Liver (tissue), 8 donors: ENCODE measurements at regions not wholly inside any gene's neighbourhood (a gene's known extent, or its start where the extent isn't known, plus 50 kb on each side); places are given as distances from the start of the nearest gene placed in this dataset.

Source experiments
- DNase-seq: peaks from one replicate; pipeline ENCODE4 v3.0.0-alpha.2; 2017; ENCODE audit warnings: low spot score
- H3K27ac ChIP-seq, 2 donors: one replicate each; pipeline ENCODE4 v1.7.0; 2013; ENCODE audit warnings: inconsistent platforms in 2 of 2, low read length in 2 of 2, control low read depth in 1 of 2, low read depth in 1 of 2, mild to moderate bottlenecking in 1 of 2
- H3K27me3 ChIP-seq, 4 donors: one replicate each; pipeline versions ENCODE4 v1.6.1 to v1.7.0; 2013; ENCODE audit warnings: low read length in 3 of 4, inconsistent platforms in 1 of 4, mild to moderate bottlenecking in 1 of 4, moderate library complexity in 1 of 4; ENCODE audit not compliant: control insufficient read depth in 4 of 4, insufficient read depth in 4 of 4
- H3K36me3 ChIP-seq, 4 donors: one replicate each; pipeline versions ENCODE4 v1.6.1 to v1.7.0; 2013; ENCODE audit warnings: low read length in 3 of 4, mild to moderate bottlenecking in 3 of 4, low read depth in 1 of 4, moderate library complexity in 1 of 4; ENCODE audit not compliant: control insufficient read depth in 4 of 4, insufficient read depth in 3 of 4
- H3K4me1 ChIP-seq, 4 donors: one replicate each; pipeline versions ENCODE4 v1.6.1 to v1.7.0; 2013; ENCODE audit warnings: low read length in 3 of 4, mild to moderate bottlenecking in 3 of 4, moderate library complexity in 1 of 4; ENCODE audit not compliant: control insufficient read depth in 4 of 4, insufficient read depth in 4 of 4
- H3K4me3 ChIP-seq, 3 donors: one replicate each; pipeline versions ENCODE4 v1.6.1 to v1.7.0; 2013; ENCODE audit warnings: low read length in 3 of 3, control low read depth in 1 of 3, low read depth in 1 of 3, mild to moderate bottlenecking in 1 of 3
- H3K9ac ChIP-seq, 2 donors: one replicate each; pipeline ENCODE4 v1.7.0; 2013; ENCODE audit warnings: low read length in 2 of 2, mild to moderate bottlenecking in 2 of 2, moderate library complexity in 2 of 2, control low read depth in 1 of 2, low read depth in 1 of 2
- H3K9me3 ChIP-seq, 4 donors: one replicate each; pipeline versions ENCODE4 v1.6.1 to v1.7.0; 2013; ENCODE audit warnings: low read length in 3 of 4; ENCODE audit not compliant: control insufficient read depth in 4 of 4
- ATF3 ChIP-seq: IDR thresholded peaks from 2 replicates; pipeline ENCODE4 v1.6.1; 2016; ENCODE audit warnings: antibody characterized with exemption
- CTCF ChIP-seq: fragments of 150-350 bp; IDR thresholded peaks from 2 replicates; pipeline ENCODE4 v1.5.1; 2017; ENCODE audit warnings: improper control_type of control experiment, low read depth, low read length; ENCODE audit not compliant: missing input control
- EGR1 ChIP-seq, 2 donors: IDR thresholded peaks; 2 replicates each; pipeline ENCODE4 v1.6.1; 2016 to 2018; ENCODE audit warnings: antibody characterized with exemption in 2 of 2, low read depth in 2 of 2
- FOXA1 ChIP-seq: IDR thresholded peaks from 2 replicates; pipeline ENCODE4 v1.6.1; 2016; ENCODE audit warnings: antibody characterized with exemption
- FOXA2 ChIP-seq: IDR thresholded peaks from 2 replicates; pipeline ENCODE4 v1.6.1; 2016; ENCODE audit warnings: antibody characterized with exemption
- GABPA ChIP-seq, 2 donors: IDR thresholded peaks in 1 of 2; conservative IDR thresholded peaks in 1 of 2; 2 replicates each; pipeline ENCODE4 v1.6.1; 2016; ENCODE audit warnings: antibody characterized with exemption in 2 of 2, mild to moderate bottlenecking in 1 of 2, moderate library complexity in 1 of 2
- HNF4A ChIP-seq, 2 donors: conservative IDR thresholded peaks; 2 replicates each; pipeline ENCODE4 v1.6.1; 2016; ENCODE audit warnings: antibody characterized with exemption in 2 of 2, mild to moderate bottlenecking in 2 of 2
- HNF4G ChIP-seq: IDR thresholded peaks from 2 replicates; pipeline ENCODE4 v1.6.1; 2016; ENCODE audit warnings: antibody characterized with exemption
- JUND ChIP-seq, 2 donors: IDR thresholded peaks; 2 replicates each; pipeline ENCODE4 v1.6.1; 2016; ENCODE audit warnings: antibody characterized with exemption in 2 of 2
- NR2F2 ChIP-seq: IDR thresholded peaks from 2 replicates; pipeline ENCODE4 v1.6.1; 2016; ENCODE audit warnings: antibody characterized with exemption
- RAD21 ChIP-seq, 2 donors: IDR thresholded peaks; 2 replicates each; pipeline ENCODE4 v1.6.1; 2016; ENCODE audit warnings: antibody characterized with exemption in 2 of 2, mild to moderate bottlenecking in 2 of 2
- RXRA ChIP-seq, 2 donors: IDR thresholded peaks; 2 replicates each; pipeline ENCODE4 v1.6.1; 2017 to 2018; ENCODE audit warnings: antibody characterized with exemption in 2 of 2, mild to moderate bottlenecking in 1 of 2
- SP1 ChIP-seq: IDR thresholded peaks from 2 replicates; pipeline ENCODE4 v1.6.1; 2018; ENCODE audit warnings: antibody characterized with exemption, mild to moderate bottlenecking
- TAF1 ChIP-seq: conservative IDR thresholded peaks from 2 replicates; pipeline ENCODE4 v1.6.1; 2016; ENCODE audit warnings: antibody characterized with exemption, mild to moderate bottlenecking
- YY1 ChIP-seq: IDR thresholded peaks from 2 replicates; pipeline ENCODE4 v1.6.1; 2016; ENCODE audit warnings: antibody characterized with exemption, mild to moderate bottlenecking
- WGBS: extraction: QIAGEN DNeasy Blood & Tissue Kit; methylation state at CpG from one replicate; pipeline ENCODE4 v1.1.7; 2013; 5-methylcytosine and 5-hydroxymethylcytosine counted together
- TF ChIP-seq, protein P1 (sequence below): IDR thresholded peaks from 2 replicates; pipeline ENCODE4 v1.6.1; 2016; ENCODE audit warnings: antibody characterized with exemption
- TF ChIP-seq, protein P2 (sequence below): IDR thresholded peaks from 2 replicates; pipeline ENCODE4 v1.6.1; 2016; ENCODE audit warnings: antibody characterized with exemption
- donor health status: healthy.
- donor health status: healthy.
- donor health status: healthy.
- donor health status: healthy.
- donor health status: healthy.

- TF ChIP-seq, protein P1, sequence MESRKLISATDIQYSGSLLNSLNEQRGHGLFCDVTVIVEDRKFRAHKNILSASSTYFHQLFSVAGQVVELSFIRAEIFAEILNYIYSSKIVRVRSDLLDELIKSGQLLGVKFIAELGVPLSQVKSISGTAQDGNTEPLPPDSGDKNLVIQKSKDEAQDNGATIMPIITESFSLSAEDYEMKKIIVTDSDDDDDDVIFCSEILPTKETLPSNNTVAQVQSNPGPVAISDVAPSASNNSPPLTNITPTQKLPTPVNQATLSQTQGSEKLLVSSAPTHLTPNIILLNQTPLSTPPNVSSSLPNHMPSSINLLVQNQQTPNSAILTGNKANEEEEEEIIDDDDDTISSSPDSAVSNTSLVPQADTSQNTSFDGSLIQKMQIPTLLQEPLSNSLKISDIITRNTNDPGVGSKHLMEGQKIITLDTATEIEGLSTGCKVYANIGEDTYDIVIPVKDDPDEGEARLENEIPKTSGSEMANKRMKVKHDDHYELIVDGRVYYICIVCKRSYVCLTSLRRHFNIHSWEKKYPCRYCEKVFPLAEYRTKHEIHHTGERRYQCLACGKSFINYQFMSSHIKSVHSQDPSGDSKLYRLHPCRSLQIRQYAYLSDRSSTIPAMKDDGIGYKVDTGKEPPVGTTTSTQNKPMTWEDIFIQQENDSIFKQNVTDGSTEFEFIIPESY, result no peak
- TF ChIP-seq CTCF (no peak), JUND (IDR thresholded peaks at IDR 0.05) (no peak)
These were observed 115.3 kb downstream of the SOX1 start (continued) for GRCh38 chr13:112182251-112182650.

DNA sequence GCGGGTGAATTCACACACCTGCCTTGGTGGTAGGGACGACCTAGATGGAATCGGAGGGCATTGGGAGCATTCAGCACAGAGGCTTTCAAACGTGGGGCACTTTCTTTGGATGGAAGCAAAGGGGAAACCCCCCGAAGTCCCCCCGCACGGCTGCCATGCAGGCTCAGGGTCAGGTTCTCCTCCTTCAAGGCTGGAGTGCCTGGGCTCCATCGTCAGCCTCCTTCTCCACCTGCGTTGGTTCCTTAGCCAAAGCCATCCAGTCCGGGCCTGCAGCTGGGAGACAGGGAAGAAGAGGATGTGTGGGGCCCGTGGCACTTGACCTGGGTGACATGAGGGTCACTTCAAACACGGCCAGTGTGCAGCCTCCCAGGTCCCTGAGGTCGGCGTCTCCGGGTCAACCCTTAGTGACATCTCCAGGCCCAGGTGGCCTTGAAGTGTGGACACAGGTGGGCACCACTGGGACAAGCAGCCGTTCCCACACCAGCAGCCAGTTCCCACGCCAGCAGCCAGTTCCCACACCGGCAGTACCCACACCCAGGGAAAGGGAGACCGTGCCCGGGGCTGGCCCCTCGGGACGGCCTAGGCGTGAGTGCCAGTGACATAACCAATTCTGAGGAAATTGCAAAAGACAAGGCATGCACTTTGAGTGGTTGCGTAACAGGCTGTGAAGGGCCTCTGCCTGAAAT is 116.0 kb downstream of the SOX1 start:
- no peak for DNase-seq
- TF ChIP-seq GABPA (IDR thresholded peaks at IDR 0.05 in 1 of 2, conservative IDR thresholded peaks at IDR 0.05 in 1 of 2) (peak in 1 of 2 donors; percentile 15), NR2F2 (no peak), FOXA2 (peak; percentile 22), RXRA (IDR thresholded peaks at IDR 0.05) (peak in 1 of 2 donors; percentile 74), ATF3 (no peak), HNF4A (conservative IDR thresholded peaks at IDR 0.05) (peak in 1 of 2 donors; percentile 73), JUND (IDR thresholded peaks at IDR 0.05) (peak in 1 of 2 donors; percentile 29)
- 68% methylated on average over 24 of the region's 24 CpGs for WGBS

DNA sequence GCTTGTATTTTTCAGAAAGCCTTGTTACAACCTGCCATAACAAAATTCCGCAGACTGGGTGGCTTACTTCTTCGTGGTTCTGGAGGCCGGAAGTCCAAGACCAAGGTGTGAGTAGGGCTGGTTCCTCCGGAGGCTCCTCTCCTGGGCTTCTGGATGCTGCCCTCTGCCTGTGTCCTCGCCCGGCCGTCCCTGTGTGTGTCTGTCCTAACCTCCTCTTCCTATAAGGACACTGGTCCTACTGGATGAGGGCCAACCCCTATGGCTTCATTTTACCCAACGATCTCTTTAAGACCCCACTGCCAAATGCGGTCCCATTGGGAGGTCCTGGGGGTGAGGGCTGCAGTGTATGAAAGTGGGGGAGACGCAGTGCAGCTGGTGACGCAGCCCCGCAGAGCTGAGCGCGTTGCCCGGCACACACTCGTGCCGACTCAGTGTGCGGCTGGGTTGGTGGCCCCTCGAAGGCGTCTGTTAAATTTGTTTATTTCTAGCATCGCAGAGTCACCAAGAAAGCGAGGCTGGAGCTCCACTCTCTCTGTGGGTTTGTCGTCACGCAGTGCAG is 116.7 kb downstream of the SOX1 start:
- no peaks in the 10 kb centered on the region for H3K27me3 ChIP-seq
- peaks cover 0 to 4% (median 2%) of the 10 kb centered on the region in 4 donors for H3K4me1 ChIP-seq
- H3K9me3 ChIP-seq, result no peaks in the 10 kb centered on the region
- DNase-seq, result no peak
- no peaks in the 10 kb centered on the region for H3K36me3 ChIP-seq
- H3K27ac ChIP-seq, result no peak overlapping the region
- no peak overlapping the region for H3K9ac ChIP-seq
- no peak for TF ChIP-seq CTCF
- no peak for TF ChIP-seq HNF4G
- TF ChIP-seq, protein P2, sequence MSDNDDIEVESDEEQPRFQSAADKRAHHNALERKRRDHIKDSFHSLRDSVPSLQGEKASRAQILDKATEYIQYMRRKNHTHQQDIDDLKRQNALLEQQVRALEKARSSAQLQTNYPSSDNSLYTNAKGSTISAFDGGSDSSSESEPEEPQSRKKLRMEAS, result no peak
- no peak for TF ChIP-seq EGR1 (IDR thresholded peaks at IDR 0.05; ENCODE audit: low read depth in 2 of 2)
- no peak for TF ChIP-seq GABPA (IDR thresholded peaks at IDR 0.05 in 1 of 2, conservative IDR thresholded peaks at IDR 0.05 in 1 of 2)
- TF ChIP-seq FOXA1, result no peak
- TF ChIP-seq RAD21 (IDR thresholded peaks at IDR 0.05), result no peak
- TF ChIP-seq FOXA2, result no peak
- no peak for TF ChIP-seq ATF3
- TF ChIP-seq, protein P1, result no peak
- TF ChIP-seq JUND (IDR thresholded peaks at IDR 0.05), result no peak
- TF ChIP-seq SP1, result no peak
- TF ChIP-seq TAF1, result no peak
- no peak for TF ChIP-seq YY1
- TF ChIP-seq NR2F2, result no peak
- WGBS, result 87% methylated on average over 24 of the region's 24 CpGs
- no peak overlapping the region for H3K4me3 ChIP-seq

More for the DNA sequence above, 116.0 kb downstream of the SOX1 start:
- H3K36me3 ChIP-seq, result no peaks in the 10 kb centered on the region
- no peak overlapping the region for H3K27ac ChIP-seq
- no peak overlapping the region for H3K9ac ChIP-seq
- H3K4me1 ChIP-seq, result peaks cover 0 to 4% (median 2%) of the 10 kb centered on the region in 4 donors
- no peaks in the 10 kb centered on the region for H3K27me3 ChIP-seq
- no peak overlapping the region for H3K4me3 ChIP-seq
- H3K9me3 ChIP-seq, result no peaks in the 10 kb centered on the region
